ENCODE measurements at regions not wholly inside any gene's neighbourhood (a gene's known extent, or its start where the extent isn't known, plus 50 kb on each side); places are given as distances from the start of the nearest gene placed in this dataset.

DNA sequence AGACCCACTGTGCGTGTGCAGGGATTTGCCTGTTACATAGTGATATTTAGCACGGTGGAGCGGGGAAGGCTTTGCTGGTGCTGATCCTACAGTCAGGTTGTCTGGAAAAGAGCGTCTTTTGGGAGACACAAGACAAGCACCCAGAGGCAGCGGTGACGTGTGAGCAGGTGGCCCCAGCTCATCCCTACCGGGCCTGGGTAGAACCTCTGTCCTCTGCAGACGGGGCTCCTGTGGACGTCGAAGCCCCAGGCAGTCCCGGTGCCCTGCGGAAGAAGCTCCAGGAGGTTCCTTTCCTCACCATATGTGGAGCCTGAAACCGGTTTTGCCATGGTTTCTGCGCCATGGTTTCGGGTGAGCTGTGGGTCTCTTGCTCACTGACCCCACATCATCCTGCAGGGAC, 68.9 kb upstream of the AFDN start:
- H3K9me3 ChIP-seq: no peaks in the 10 kb centered on the region
- DNase-seq (no peak), ATAC-seq (no peak)
- TF ChIP-seq, protein P1, sequence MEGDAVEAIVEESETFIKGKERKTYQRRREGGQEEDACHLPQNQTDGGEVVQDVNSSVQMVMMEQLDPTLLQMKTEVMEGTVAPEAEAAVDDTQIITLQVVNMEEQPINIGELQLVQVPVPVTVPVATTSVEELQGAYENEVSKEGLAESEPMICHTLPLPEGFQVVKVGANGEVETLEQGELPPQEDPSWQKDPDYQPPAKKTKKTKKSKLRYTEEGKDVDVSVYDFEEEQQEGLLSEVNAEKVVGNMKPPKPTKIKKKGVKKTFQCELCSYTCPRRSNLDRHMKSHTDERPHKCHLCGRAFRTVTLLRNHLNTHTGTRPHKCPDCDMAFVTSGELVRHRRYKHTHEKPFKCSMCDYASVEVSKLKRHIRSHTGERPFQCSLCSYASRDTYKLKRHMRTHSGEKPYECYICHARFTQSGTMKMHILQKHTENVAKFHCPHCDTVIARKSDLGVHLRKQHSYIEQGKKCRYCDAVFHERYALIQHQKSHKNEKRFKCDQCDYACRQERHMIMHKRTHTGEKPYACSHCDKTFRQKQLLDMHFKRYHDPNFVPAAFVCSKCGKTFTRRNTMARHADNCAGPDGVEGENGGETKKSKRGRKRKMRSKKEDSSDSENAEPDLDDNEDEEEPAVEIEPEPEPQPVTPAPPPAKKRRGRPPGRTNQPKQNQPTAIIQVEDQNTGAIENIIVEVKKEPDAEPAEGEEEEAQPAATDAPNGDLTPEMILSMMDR (IDR thresholded peaks at IDR 0.05): no peak
- no peaks in the 10 kb centered on the region for H3K36me3 ChIP-seq (ENCODE audit: low read depth)
- no peaks in the 10 kb centered on the region for H3K4me1 ChIP-seq (ENCODE audit: low read depth)
- H3K4me3 ChIP-seq: no peak overlapping the region
- intact Hi-C loops (cut with DNase I, micrococcal nuclease): no loop called here

DNA sequence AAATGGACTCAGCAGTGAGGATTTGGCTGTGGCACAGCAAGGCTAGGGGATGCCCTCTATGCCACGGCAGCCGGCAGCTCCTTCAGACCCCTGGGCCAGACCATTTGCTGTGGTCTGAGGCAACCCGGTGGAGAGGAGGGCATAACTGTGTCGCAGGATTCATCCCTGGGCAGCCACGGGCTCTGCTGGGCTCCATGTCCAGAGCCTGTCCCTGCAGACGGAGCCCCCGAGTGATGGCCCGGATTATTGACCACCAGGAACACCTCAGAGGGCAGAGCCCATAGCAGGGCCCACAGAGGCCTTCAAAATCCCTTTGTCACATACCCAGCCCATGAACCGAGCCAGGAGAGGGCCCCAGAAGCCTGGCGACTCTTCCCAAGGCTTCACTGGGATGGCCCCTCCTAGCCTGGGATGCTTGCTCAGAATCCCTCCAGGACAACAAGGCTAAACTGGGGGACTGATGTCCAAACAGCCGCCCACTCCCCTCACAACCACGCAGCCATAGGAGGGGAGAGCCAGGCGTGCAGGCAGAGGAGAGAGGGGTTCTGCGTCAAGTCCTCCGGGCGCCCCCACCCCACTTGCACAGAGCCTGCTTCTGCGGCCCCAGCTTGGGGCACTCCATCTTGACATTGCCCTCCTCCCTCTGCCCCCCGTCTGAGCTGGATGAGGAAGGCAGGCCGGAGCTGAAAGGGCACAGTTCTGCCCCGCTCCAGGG, 68.2 kb upstream of the AFDN start:
- no peaks in the 10 kb centered on the region for H3K9me3 ChIP-seq
- no peak overlapping the region for H3K4me3 ChIP-seq
- H3K36me3 ChIP-seq (ENCODE audit: low read depth): no peaks in the 10 kb centered on the region
- DNase-seq (no peak), ATAC-seq (no peak)
- intact Hi-C loops (cut with DNase I, micrococcal nuclease): no loop called here
- no peaks in the 10 kb centered on the region for H3K4me1 ChIP-seq (ENCODE audit: low read depth)
- TF ChIP-seq, protein P1 (IDR thresholded peaks at IDR 0.05): no peak

DNA sequence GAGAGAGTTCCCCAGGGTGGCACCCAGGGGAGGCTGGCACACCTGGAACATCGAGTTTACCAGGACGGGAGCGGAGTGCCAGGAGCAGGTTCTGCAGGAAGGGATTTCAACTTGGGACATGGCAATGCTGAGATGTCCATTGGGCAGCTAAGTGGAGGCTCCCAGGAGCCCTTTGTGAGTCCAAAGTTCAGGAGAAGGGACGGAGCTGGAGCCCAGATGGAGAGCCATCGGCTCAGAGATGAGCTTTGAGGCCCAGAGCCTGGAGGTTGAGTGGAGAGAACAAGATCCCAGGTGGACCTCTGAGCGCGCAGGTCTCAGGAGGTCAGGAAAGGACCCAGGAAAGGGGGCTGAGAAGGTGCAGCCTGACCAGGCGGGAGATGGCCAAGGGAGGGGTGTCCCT, 67.5 kb upstream of the AFDN start:
- DNase-seq (no peak), ATAC-seq (no peak)
- no peaks in the 10 kb centered on the region for H3K36me3 ChIP-seq (ENCODE audit: low read depth)
- TF ChIP-seq, protein P1 (IDR thresholded peaks at IDR 0.05): no peak
- H3K4me3 ChIP-seq: no peak overlapping the region
- H3K9me3 ChIP-seq: no peaks in the 10 kb centered on the region
- H3K4me1 ChIP-seq (ENCODE audit: low read depth): no peaks in the 10 kb centered on the region
- intact Hi-C loops (cut with DNase I, micrococcal nuclease): no loop called here

DNA sequence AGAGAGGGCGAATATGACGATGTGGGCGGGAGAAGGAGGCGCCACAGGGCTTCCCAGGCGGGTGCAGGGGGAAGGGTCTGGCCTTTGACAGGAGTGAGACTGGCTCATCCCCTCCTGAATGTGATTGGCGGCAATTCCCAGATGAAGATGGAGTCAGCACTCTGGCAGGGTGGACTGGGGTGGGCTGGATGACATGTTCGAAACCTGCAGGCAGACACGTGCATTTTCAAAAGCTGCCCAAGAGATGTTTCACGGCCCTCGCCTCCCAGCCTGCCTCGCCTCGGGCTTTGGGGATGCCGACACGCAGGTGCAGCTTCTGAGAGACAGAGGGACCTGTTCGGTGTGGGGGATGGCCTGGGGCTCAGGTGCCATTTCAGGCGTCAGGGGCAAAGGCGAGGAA, 66.8 kb upstream of the AFDN start:
- Histone ChIP-seq H3K36me3 (ENCODE audit: low read depth) (no peaks in the 10 kb centered on the region), H3K9me3 (no peaks in the 10 kb centered on the region), H3K4me1 (ENCODE audit: low read depth) (no peaks in the 10 kb centered on the region), H3K4me3 (no peak overlapping the region)
- ATAC-seq: no peak
- no peak for DNase-seq
- TF ChIP-seq, protein P1 (IDR thresholded peaks at IDR 0.05): no peak
- intact Hi-C loops (cut with DNase I, micrococcal nuclease): no loop called here

DNA sequence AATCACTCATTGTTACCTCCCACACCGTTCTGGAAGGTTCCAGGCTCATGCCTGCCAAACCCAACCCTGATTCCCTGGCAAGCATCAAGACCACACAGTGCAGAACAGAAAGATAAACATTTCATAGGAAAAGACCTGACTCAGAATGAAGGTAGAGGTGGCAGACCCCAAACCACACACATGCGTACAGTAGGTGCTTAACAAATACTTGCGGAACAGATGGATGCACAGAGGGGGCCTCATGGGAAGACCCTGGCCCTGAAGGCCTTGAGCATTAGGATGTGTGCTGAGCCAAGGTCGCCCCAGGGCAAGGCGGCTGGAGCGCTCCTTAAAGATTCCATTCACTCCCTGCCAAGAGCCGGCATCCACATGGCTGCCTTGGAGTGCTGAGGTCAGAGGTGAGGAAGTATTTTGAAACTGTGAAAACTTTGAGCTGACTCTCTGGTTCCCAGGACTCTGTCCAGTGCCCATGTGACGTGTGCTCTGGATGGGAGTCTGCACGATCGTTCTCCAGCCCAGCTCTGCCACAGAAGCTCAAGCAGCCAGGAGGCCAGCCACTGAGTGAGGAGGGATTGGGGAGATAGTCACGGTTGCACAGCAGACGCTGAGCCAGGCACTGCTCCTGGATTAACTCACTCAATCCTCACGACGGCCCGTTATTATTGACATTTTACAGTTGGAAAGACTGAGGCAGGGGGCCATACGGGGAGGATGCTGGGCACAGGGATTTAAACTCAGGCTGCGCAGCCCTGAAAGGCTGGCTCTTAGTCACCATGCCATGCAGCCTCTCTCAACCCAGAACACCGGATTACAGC, 65.5 kb upstream of the AFDN start:
- no peaks in the 10 kb centered on the region for H3K4me1 ChIP-seq (ENCODE audit: low read depth)
- TF ChIP-seq, protein P1 (IDR thresholded peaks at IDR 0.05): no peak
- intact Hi-C loops (cut with DNase I, micrococcal nuclease): no loop called here
- no peaks in the 10 kb centered on the region for H3K36me3 ChIP-seq (ENCODE audit: low read depth)
- DNase-seq (no peak), ATAC-seq (peak; percentile 31)
- no peaks in the 10 kb centered on the region for H3K9me3 ChIP-seq
- no peak overlapping the region for H3K4me3 ChIP-seq
